Hematopoietic multipotent progenitor cell treated with erythropoietin and hydrocortisone succinate and interleukin-3 and kit ligand, for 15 days (in vitro differentiated cells): ENCODE measurements at regions not wholly inside any gene's neighbourhood (a gene's known extent, or its start where the extent isn't known, plus 50 kb on each side); places are given as distances from the start of the nearest gene placed in this dataset.

ENCODE experiments used
- DNase-seq: peaks from one replicate; pipeline ENCODE4 v3.0.0-alpha.2; 2015; ENCODE audit warnings: low spot score

DNA sequence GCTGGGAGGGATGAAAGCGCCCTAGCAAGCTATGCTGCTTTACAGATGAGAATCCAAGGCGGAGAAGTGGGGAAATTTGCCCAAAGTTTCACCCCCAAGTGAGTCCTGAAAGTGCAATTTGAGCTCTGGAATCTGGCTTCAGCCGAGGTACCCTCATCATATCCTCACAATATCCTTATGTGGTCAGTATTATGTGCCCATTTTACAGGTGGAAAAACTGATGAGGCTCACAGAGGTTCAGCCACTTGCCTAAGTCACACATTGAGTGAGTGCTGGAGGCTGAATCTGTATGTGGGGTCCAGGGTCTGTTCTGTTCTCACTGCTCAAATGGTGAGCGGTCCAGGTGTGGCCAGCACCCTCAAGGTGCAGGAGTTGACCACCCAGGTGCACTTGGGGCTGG, 85.3 kb downstream of the MATN1 start:
- DNase-seq = no peak

DNA sequence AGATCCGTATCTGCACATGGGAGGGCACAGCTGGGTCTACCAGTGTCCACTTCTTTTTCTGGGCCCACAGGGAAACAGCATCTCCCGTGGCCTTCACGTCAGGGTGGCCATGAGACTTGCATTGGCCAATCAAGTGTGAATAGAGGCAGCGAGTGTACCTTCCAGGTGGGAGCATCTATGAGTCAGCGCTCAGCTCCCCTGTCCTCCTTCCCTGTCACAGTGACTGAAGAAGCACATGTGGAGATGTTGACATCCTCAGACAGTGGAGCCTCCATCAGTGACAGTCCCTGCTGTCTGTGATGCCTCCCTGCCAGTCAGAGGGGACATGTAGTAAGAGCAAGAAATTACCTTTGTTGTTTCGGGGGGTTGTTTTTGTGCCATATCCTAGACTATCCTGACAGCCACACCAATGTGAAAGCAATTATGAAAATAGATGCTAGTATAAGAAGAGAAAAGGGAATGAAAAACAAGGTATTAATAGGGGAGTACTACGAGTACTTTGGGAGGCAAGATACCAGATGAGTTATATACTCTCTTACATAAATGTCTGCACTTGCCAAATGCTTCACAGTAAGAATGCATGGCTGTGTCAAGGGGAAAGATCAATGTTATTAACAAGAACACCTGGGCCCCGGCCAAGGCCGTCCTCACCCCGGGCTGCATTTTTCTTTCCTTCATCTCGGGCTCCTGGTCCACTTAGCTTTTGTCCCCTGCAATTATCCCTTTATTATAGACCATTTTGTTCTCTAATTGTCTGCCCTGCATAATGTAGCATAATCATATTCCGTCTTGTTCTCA, 86.0 kb downstream of the MATN1 start:
- no peak for DNase-seq

DNA sequence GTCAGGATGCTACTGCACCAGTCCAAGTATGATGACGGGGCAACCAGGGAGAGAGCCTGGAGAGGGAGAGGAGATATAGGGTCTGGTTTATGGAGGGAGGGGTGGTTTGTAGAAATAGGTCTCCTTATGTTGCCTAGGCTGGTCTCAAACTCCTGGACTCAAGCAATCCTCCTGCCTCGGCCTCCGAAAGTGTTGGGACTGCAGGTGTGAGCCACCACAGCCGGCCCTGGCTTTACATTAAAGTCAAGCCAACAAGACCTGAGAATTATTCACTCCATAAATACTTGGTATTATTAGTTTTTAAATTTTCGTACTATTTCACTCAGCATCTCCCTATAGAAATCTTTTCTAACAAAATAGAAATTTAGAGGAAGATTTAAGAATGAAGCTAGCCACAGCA, 86.8 kb downstream of the MATN1 start:
- no peak for DNase-seq

DNA sequence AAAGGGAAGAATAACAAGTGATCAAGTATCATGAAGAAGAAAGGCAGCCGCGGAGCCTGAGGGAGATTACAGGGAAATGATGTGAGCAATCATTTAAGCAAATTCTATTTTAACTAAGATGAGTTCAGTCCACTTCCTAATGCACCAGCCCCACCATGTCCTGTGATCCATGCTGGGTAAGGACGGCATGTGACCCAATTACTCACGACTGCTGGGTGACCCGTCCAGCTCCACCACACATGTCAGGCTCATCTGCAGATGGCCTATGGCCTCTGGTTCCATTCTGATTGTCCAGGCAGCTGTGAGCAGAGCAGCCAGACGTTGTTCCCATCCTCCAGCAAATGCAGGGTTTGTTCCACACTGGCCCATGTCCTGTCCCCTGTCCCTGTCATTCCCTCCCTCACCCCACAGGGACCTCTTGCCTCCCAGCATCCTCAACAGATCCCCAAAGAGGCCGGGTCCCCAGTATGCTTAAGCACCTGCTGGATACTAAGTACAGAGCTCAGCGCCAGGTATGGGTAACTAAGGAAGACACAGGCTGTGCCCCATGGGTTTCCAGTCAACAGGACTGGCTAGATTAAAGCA, 87.9 kb downstream of the MATN1 start:
- no peak for DNase-seq

DNA sequence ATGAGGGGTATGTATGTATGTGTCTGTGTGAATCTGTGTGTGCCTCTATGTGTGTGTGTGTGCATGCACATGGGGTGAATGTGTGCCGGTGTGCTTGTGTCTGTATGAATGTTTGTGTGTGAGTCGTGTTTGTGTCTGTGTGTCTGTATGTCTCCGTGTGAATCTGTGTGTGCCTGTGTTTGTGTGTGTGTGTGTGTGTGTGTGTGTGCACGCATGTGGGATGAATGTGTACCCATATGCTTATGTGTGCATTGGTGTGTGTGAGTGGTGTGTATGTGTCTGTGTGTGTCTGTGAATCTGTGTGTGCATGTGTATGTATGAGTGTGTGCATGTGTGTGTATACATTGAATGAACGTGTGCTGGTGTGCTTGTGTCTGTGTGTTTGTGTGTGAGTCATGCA, 88.9 kb downstream of the MATN1 start:
- no peak for DNase-seq

DNA sequence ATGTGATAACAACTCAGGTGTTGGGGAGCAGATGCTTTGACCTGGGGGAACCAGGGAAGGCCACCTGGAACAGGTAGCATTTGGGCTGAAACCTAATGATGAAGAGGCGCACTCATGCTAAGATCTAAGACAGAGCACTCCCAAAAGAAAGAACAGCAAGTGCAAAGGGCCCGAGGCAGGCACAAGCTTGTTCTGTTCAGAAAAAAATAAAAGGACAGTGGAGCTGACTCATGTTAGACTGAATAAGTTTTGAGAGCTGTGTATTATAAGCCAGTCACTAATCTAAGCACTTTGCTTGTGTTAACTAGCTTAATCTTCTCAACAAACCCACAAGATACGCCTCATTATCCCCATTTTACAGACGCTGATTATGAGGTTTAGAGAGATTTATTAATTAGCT, 90.1 kb downstream of the MATN1 start:
- DNase-seq = no peak

DNA sequence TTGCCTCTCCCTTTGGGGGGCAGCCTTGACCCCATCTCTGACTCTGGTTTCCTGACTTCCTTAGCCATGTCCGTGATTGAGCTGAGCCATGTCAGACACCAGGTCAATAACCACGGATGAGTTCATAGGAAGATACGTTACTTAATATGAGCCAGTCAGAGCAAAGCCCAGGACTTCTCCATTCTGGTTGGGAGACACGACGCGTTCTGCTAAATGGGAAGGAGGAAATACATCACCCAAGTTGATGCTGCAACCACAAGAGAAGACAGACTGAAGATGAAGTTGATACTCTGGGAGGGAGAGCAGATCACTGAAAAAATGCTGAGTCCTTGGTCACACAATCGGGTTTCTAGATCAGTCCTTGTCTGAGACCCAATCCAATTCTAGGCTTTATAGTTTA, 90.9 kb downstream of the MATN1 start:
- DNase-seq = no peak

DNA sequence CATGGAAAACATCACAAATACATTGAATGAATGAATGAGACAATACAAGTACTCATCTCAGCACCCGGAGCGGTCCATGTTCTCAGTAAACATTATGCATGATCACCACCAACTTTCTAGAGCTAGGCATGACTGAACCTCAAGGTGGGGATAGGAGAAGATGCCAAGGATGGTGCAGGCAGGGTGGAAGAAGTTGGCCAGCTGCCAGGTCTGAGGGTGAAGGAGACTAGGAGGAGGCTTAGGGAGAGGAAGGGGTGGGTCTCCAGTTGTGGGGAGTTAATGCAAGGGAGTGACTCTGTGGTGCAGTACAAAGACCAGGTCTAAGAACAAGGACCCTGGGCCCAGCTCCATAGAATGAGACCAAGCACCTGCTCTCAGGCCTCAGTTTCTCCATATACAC, 91.7 kb downstream of the MATN1 start:
- no peak for DNase-seq

DNA sequence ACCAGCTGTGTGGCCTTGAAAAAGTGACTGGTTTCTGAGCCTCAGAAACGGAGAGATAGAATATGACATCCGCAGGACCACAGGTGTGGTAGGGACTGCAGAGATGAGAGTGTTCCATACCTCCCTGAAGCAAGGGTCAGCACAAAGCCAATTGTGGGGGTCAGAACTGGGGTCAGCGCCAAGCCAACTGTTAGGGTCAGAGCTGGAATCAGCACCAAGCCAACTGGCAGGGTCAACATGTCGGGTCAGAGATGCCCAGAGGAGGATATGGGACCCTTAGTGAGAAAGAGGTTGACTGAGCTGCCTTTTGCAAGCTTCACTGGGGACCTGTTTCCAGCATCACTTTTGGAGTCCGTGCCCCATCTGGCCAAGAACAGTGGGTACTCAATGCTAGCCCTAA, 93.9 kb downstream of the MATN1 start:
- no peak for DNase-seq

DNA sequence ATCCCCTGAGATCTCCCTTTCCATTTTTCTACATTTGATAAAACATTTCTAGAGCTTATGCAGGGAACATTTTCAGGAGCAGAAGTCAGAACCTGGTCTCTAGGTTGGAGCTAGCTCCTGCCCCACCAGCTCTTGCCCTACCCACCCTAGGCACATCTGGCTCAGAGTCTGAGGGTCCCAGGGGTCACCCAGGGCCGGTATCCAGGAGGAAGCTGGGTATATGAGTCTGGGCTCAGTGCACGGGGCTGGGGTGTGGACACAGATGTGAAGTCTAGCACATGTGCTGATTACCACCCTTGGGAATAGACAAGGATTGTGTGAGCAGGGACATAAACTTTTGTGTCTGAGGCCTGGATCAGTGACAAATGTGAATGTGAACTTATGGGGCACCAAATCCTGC, 95.4 kb downstream of the MATN1 start:
- DNase-seq = no peak

DNA sequence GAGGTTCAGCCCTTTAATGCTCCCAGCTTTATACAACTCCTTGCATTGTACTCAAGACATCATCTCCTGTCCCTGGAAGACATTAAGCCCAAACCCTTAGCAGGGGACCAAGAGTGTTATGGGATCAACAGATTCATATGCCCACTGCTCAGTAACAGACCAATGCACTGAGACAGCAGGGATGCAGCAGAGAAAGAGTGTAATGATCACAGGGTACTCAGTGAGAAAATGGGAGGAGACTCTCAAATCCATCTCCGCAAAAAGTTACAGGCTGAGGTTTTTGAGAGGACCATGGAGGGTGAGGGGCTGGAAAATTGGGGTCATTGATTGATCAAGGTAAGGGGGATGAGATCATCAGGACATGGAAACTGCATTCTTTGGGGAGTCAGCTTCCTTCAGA, 96.2 kb downstream of the MATN1 start:
- no peak for DNase-seq

DNA sequence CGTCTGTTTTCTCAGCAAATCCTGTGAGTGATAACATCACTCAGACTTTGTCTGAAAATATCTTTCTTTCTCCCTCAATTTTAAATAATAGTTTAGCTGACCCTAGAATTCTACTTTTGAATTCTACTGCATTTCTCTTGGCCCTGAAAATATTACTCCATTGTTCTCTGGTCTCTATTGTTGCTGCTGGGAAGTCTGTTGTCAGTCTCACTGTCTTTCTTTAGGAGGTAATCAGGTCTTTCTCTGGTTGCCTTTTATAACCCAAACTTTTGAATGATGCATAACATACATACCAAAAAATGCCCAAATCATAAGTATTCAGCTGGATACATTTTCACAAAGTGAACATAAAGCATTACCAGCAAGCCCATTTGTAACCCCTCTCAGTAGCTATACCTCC, 100.0 kb downstream of the MATN1 start:
- DNase-seq = no peak

DNA sequence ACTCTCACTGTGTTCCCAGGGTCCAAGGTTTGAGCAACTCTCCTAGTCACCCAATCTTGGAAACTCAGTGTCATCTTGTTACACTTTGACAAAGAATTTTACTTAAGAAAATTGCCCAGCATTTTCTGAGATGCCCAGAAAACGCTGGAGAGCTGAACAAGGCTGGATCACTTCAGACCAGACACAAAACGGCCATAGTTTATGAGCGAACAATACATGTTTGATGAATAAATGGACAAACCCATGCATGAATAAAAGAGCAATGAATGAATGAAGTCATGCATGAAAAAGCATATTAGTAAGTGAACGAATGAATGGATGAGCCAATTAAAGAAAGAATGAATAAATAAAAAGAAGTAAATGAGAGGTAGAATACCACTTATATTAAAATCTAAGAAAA, 103.8 kb downstream of the MATN1 start:
- no peak for DNase-seq

DNA sequence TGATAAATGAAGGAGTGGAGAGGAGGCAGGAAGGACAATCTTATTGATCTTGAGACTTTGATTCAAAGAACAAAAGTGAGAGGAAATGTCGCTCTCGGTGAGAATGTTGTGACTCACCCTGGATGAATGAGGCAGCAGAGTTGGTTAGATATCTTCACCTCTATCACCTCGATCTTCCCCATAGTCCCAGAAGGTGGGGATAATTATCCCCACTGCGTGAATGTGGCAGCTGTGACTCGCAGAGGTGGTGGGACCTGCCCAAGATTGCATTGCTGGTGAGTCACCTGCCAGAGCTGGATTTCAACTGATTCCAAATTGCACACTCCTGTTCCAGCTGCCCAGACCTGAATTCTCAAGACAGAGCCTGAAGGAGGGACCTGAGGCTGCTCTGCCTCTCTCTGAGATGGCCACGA, 105.0 kb downstream of the MATN1 start:
- DNase-seq = no peak

DNA sequence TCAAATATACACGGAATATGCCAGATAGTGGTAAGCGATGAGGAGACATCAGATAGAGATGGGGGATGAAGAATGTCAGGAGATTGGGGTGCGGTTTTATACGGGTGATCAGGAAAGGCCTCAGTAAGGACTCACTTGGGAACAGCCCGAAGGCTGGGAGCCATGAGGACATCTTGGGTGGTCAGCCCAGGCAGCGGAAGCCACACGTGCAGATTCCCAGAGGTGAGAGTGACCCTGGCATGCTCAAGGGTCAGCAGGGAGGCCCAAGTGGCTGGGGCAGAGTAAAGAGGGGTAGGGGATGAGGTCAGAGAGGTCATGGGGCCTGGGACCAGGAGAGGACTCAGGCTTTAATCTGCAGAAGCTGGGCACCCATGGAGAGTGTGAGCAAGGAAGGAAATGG, 106.6 kb downstream of the MATN1 start:
- DNase-seq = no peak

DNA sequence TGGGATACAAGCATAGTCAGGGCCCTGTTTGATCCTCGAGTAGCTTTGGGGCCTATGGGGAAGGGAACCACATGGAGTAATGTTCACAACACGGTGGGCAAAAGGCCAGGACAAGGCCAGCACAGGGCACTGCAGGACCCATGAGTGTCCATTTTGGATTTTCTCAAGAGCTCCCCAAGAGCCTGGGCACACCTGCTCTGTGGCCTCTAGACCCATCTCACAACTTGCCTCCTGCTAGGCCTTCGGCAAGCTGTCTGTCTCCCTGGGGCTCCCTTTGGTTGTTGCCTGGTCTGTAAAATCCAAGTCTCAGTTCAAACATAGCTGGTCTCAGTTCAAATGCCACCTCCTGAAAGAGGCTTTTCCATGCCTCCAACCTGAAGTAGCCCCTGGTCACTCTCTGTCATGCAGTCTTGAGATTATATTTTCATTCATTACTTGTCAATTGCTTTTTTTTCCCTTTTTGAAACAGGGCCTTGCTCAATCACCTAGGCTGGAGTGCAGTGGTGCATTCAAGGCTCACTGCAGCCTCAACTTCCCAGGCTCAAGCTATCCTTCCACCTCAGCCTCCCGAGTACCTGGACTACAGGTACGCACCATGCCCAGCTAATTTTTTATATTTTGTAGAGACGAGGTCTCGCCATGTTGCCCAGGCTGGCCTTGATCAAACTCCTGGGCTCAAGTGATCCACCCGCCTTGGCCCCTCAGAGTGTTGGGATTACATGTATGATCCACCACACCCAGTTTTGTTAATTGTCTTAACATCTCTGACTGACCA, 107.4 kb downstream of the MATN1 start:
- no peak for DNase-seq

DNA sequence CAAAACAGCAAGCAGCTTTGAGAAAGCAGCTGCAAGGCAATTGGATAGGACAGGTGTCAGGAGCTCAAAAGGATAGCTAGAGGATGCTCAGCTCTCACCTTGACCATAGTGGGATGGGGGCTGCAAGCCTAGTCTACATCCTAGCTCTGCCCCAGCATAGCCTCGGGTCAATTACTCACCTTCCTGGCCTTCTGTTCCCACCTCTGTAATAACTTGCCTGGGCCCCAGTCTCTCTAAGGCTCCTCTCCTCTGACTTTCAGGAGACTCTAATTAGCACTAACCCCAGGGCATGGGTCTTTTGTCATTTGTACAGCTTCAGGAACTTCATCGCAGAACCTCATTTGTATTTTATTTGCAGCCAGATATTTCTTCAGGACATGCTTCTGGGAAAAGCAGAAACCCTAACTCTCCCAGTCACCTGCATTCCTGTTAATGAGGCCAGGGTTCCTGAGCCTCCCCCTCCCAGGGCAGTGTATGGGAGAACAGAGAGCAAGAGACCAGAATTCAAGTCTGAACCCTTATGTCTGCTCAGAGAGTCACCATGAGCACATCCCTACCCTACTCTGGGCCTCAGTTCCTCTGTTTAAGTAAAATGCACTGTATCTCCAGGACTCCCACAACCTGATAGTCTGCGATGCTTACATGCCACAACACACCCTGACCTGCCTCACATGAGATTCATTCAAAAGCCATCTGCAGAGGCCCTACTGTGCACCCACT, 108.1 kb downstream of the MATN1 start:
- DNase-seq = no peak

DNA sequence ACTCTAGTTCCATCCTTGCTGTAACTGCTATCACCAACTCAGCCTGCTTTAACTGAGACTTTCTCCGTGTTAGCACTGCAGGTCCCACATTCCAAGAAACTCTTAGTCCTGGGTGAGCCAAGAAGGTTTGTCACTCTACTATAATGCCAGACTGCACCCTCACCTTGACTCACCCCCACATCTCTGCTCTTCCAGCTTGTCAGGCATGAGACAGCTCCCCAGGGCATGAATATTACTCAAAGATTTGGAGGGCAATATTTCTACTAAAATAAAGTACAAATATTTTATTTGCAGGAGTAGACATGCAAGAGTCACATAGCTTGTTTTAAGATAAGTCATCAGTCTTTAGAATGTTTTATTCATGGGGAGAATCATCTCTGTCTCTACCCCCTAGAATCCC, 110.2 kb downstream of the MATN1 start:
- DNase-seq = no peak

DNA sequence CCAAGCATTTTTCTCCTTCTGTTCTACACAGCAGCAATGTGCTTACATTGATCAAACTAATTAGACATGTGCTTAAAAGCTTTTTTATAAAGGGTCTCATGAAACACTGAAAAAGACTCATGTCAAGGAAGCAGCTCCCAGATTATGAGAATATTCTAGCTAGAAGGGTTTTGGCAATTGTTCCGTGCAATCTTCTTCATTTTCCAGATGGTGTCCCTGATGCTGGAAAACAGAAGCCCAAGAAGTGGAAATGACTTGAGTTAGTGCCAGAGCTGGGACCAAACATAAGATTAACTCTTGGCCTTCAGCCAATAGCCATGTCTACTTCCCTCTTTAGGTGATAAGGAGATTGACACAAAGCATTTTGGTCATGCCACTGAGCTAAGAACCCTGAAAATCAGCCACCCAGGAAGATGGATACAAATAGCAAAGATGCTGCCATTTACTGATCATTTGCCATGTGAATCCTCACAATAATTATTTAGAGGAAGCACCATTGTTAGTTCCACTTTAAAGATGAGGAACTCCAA, 110.8 kb downstream of the MATN1 start:
- no peak for DNase-seq

DNA sequence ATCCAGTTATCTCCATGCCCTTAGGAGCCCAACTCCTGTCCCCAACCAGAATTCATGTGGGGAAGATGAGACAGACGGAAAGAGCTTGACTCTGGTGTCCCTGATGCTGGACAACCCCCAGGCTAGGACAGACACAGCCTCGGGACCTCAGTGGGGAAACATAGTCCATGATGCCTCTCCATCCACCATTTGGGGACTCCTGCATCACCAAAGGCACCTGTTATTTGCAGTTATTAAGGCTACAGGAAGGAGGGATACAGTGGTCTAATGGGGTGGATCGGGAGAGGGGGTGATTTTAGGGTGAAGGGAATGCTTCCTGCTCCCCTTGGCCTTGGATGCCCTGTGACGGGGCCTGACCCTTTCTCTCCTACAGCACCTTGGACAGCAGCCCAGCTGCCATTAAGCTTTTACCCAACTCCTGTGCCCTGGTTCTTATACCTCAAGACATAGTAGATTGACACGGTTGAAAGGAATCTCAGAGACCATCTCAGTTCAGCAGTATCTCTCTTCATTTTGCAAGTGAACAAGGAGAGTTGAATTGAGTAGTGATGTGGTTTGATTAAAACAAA, 111.6 kb downstream of the MATN1 start:
- DNase-seq = no peak

DNA sequence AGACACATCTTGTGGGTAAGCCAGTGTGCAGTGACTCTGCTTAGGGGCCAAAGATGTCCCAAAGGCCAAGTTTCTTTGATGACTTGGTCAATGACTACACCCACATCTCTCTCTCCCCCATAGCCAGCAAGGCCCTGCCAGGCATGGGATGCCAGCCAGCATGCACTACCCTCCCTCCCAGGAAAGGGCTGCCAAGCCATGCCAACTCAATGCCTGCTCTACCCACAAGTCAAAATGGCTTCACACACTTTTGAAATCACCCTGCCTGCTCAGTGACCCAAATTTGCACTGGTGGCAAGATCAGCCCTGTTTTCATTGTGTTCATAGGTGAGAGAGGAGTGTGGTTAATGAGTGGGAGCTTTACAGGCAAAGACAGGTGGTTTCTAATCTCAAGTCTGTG, 112.5 kb downstream of the MATN1 start:
- DNase-seq = no peak

DNA sequence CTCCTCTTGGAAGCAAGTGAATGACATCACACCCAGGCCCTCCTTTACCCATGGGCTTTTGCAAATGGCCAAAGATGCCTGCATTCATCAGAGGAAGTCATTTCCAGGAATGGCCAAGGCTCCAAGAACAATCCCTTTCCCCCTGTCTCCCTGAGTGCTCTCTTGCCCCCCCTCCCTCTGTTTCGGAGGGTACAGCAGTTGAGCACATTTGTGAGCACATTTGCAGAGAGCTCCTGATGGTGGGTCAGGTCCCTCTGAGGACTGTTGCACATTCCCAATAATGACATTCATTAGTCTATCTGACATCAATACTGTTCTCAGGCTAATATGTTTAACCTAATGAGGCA, 113.4 kb downstream of the MATN1 start:
- no peak for DNase-seq
